ENCODE measurements at regions not wholly inside any gene's neighbourhood (a gene's known extent, or its start where the extent isn't known, plus 50 kb on each side); places are given as distances from the start of the nearest gene placed in this dataset.

GRCh38 chr1:104830534-104830933 lies 1080.8 kb downstream of the AMY1C start:
- TF ChIP-seq, protein P1, sequence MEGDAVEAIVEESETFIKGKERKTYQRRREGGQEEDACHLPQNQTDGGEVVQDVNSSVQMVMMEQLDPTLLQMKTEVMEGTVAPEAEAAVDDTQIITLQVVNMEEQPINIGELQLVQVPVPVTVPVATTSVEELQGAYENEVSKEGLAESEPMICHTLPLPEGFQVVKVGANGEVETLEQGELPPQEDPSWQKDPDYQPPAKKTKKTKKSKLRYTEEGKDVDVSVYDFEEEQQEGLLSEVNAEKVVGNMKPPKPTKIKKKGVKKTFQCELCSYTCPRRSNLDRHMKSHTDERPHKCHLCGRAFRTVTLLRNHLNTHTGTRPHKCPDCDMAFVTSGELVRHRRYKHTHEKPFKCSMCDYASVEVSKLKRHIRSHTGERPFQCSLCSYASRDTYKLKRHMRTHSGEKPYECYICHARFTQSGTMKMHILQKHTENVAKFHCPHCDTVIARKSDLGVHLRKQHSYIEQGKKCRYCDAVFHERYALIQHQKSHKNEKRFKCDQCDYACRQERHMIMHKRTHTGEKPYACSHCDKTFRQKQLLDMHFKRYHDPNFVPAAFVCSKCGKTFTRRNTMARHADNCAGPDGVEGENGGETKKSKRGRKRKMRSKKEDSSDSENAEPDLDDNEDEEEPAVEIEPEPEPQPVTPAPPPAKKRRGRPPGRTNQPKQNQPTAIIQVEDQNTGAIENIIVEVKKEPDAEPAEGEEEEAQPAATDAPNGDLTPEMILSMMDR (IDR thresholded peaks at IDR 0.05; ENCODE audit: low read depth, low read length): no peak
- H3K4me3 ChIP-seq (ENCODE audit: low read depth, low read length): no peak overlapping the region

- H3K4me3 ChIP-seq (ENCODE audit: low read depth, low read length): no peak overlapping the region
- TF ChIP-seq, protein P1 (IDR thresholded peaks at IDR 0.05; ENCODE audit: low read depth, low read length): no peak
Observed at GRCh38 chr1:104852151-104852550, 1102.5 kb downstream of the AMY1C start.

DNA sequence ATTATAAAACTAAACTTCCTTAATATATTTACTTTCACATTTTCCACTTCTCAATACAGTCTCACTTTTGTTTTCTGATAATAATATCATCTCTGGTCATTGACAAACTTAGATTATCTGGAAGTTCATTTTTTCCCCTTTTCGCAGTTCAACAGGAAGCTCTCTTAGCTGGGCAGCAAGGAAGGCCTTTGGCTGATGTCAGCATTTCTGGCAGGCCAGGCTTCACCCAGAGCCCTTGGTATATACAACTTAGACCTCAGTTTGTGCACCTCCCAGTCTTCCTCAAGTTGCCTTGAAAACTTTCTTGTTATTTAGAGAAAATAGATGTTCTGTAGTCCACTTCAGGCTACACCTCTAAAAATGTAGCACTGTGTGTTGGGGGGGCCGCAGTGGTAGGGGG lies 1103.6 kb downstream of the AMY1C start:
- TF ChIP-seq, protein P1 (IDR thresholded peaks at IDR 0.05; ENCODE audit: low read depth, low read length): no peak
- no peak overlapping the region for H3K4me3 ChIP-seq (ENCODE audit: low read depth, low read length)

- no peak overlapping the region for H3K4me3 ChIP-seq (ENCODE audit: low read depth, low read length)
- TF ChIP-seq, protein P1 (IDR thresholded peaks at IDR 0.05; ENCODE audit: low read depth, low read length): no peak
Observed at GRCh38 chr1:104854529-104854928, 1104.8 kb downstream of the AMY1C start.

- no peak overlapping the region for H3K4me3 ChIP-seq (ENCODE audit: low read depth, low read length)
- TF ChIP-seq, protein P1 (IDR thresholded peaks at IDR 0.05; ENCODE audit: low read depth, low read length): no peak
Observed at GRCh38 chr1:104855550-104855949, 1105.9 kb downstream of the AMY1C start.

DNA sequence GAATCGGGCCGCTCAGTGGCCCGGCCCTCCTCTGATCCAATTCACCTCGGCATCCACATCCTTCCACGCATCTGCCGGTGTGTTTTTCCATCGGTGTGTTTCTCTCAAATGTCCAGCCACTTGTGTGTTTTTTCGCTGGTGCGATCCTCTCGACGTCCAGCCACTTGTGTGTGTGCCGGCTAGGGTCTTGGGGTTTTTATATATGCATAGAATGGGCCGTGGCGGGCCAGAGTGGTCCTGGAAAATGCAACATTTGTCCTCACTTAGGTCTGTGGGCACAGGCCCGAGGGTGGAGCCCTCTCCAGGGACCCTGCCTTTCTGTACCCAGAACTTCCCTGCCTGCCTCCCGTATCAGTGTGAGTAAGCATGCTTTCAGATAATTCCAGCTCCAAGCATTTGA lies 1106.4 kb downstream of the AMY1C start:
- no peak overlapping the region for H3K4me3 ChIP-seq (ENCODE audit: low read depth, low read length)
- TF ChIP-seq, protein P1 (IDR thresholded peaks at IDR 0.05; ENCODE audit: low read depth, low read length): no peak

- TF ChIP-seq, protein P1 (IDR thresholded peaks at IDR 0.05; ENCODE audit: low read depth, low read length): no peak
- no peak overlapping the region for H3K4me3 ChIP-seq (ENCODE audit: low read depth, low read length)
Observed at GRCh38 chr1:104856518-104856917, 1106.8 kb downstream of the AMY1C start.
